ENCODE measurements at regions not wholly inside any gene's neighbourhood (a gene's known extent, or its start where the extent isn't known, plus 50 kb on each side); places are given as distances from the start of the nearest gene placed in this dataset.

GRCh38 chr2:49811502-49811901 is 657.2 kb upstream of the FSHR start:
- no peak for DNase-seq (ENCODE audit: low read depth, low spot score)
- H4K20me1 ChIP-seq (ENCODE audit: control insufficient read depth, extremely low read depth, insufficient read depth, low read length) = no peaks in the 10 kb centered on the region
- no peaks in the 10 kb centered on the region for H3K27me3 ChIP-seq (ENCODE audit: control insufficient read depth, extremely low read depth, insufficient read depth, low read length)
- H3K79me2 ChIP-seq (ENCODE audit: control insufficient read depth, insufficient read depth, low read length) = no peaks in the 10 kb centered on the region
- no peaks in the 10 kb centered on the region for H3K9me3 ChIP-seq (ENCODE audit: control insufficient read depth, low read depth, low read length)
- H3K9ac ChIP-seq (ENCODE audit: control insufficient read depth, extremely low read depth, insufficient read depth, low read length) = no peak overlapping the region
- FAIRE-seq = no peak
- no peaks in the 10 kb centered on the region for H3K4me1 ChIP-seq (ENCODE audit: control insufficient read depth, extremely low read depth, insufficient read depth, low read length)
- H3K27ac ChIP-seq (ENCODE audit: control insufficient read depth, insufficient read depth, low read length) = no peak overlapping the region
- H2AFZ ChIP-seq (ENCODE audit: control insufficient read depth, low read length) = no peak overlapping the region
- TF ChIP-seq EZH2 (IDR thresholded peaks at IDR 0.05; ENCODE audit: low read length) = no peak
- no peak for TF ChIP-seq CTCF (optimal IDR thresholded peaks at IDR 0.05 in 1 of 3, IDR thresholded peaks at IDR 0.05 in 1 of 3, conservative IDR thresholded peaks at IDR 0.05 in 1 of 3; ENCODE audit: extremely low read depth in 1 of 3, insufficient read depth in 2 of 3, low read length in 3 of 3)
- no peaks in the 10 kb centered on the region for H3K9me1 ChIP-seq (ENCODE audit: control insufficient read depth, extremely low read depth, insufficient read depth, low read length)
- H3K36me3 ChIP-seq (ENCODE audit: control insufficient read depth in 2 of 2, extremely low read depth in 1 of 2, insufficient read depth in 2 of 2, low read length in 2 of 2) = no peaks in the 10 kb centered on the region
- H3K4me2 ChIP-seq (ENCODE audit: control insufficient read depth, extremely low read depth, insufficient read depth, low read depth, low read length) = no peak overlapping the region
- no peak overlapping the region for H3K4me3 ChIP-seq (ENCODE audit: control insufficient read depth in 2 of 3, extremely low read depth in 1 of 3, insufficient read depth in 2 of 3, low read depth in 1 of 3, low read length in 3 of 3)
- dilution Hi-C loops (cut with MboI; ENCODE audit: extremely low pct_ligation_motif_present, low sequenced_read_pairs) = no loop called here

DNA sequence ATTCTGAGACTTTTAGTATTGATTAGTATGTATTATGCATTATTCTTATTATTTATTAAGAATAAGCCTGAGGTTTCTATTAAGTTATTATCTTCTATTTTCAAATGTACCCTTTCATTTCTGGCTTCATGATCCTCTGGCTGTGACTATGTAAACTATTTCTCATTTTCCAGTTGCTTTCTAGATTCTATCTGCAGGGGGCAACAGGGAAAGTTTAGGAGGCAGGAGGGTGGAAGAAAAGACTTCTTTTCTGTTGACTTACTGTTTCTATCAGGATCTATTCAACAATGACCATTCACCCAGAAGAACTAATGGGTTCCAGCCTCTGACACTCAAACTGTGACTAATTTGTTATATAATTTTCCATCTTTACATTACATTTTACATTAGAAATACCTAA is 653.4 kb upstream of the FSHR start:
- dilution Hi-C loops (cut with MboI; ENCODE audit: extremely low pct_ligation_motif_present, low sequenced_read_pairs) = no loop called here
- no peaks in the 10 kb centered on the region for H3K4me1 ChIP-seq (ENCODE audit: control insufficient read depth, extremely low read depth, insufficient read depth, low read length)
- no peaks in the 10 kb centered on the region for H3K9me1 ChIP-seq (ENCODE audit: control insufficient read depth, extremely low read depth, insufficient read depth, low read length)
- no peak overlapping the region for H3K9ac ChIP-seq (ENCODE audit: control insufficient read depth, extremely low read depth, insufficient read depth, low read length)
- H3K36me3 ChIP-seq (ENCODE audit: control insufficient read depth in 2 of 2, extremely low read depth in 1 of 2, insufficient read depth in 2 of 2, low read length in 2 of 2) = no peaks in the 10 kb centered on the region
- DNase-seq (ENCODE audit: low read depth, low spot score) = no peak
- H3K79me2 ChIP-seq (ENCODE audit: control insufficient read depth, insufficient read depth, low read length) = no peaks in the 10 kb centered on the region
- no peak overlapping the region for H3K4me3 ChIP-seq (ENCODE audit: control insufficient read depth in 2 of 3, extremely low read depth in 1 of 3, insufficient read depth in 2 of 3, low read depth in 1 of 3, low read length in 3 of 3)
- no peaks in the 10 kb centered on the region for H4K20me1 ChIP-seq (ENCODE audit: control insufficient read depth, extremely low read depth, insufficient read depth, low read length)
- no peak for FAIRE-seq
- TF ChIP-seq EZH2 (IDR thresholded peaks at IDR 0.05; ENCODE audit: low read length) (no peak), CTCF (optimal IDR thresholded peaks at IDR 0.05 in 1 of 3, IDR thresholded peaks at IDR 0.05 in 1 of 3, conservative IDR thresholded peaks at IDR 0.05 in 1 of 3; ENCODE audit: extremely low read depth in 1 of 3, insufficient read depth in 2 of 3, low read length in 3 of 3) (no peak)
- H3K27me3 ChIP-seq (ENCODE audit: control insufficient read depth, extremely low read depth, insufficient read depth, low read length) = no peaks in the 10 kb centered on the region
- H2AFZ ChIP-seq (ENCODE audit: control insufficient read depth, low read length) = no peak overlapping the region
- H3K4me2 ChIP-seq (ENCODE audit: control insufficient read depth, extremely low read depth, insufficient read depth, low read depth, low read length) = no peak overlapping the region
- H3K9me3 ChIP-seq (ENCODE audit: control insufficient read depth, low read depth, low read length) = no peaks in the 10 kb centered on the region
- no peak overlapping the region for H3K27ac ChIP-seq (ENCODE audit: control insufficient read depth, insufficient read depth, low read length)
